Endothelial cell (in vitro differentiated cells): ENCODE measurements at regions not wholly inside any gene's neighbourhood (a gene's known extent, or its start where the extent isn't known, plus 50 kb on each side); places are given as distances from the start of the nearest gene placed in this dataset.

ENCODE experiments used
- DNase-seq: peaks from one replicate; pipeline ENCODE4 v3.0.0; 2021; ENCODE audit warnings: low spot score
- H3K27ac Mint-ChIP-seq: one replicate; pipeline ENCODE4 v1.8.0; 2021; ENCODE audit warnings: mixed read lengths, inconsistent platforms; ENCODE audit not compliant: unreplicated experiment
- H3K27me3 Mint-ChIP-seq: one replicate; pipeline ENCODE4 v1.8.0; 2021; ENCODE audit warnings: mild to moderate bottlenecking, moderate library complexity, mixed read lengths, inconsistent platforms; ENCODE audit not compliant: unreplicated experiment
- H3K36me3 Mint-ChIP-seq: one replicate; pipeline ENCODE4 v1.8.0; 2021; ENCODE audit warnings: mild to moderate bottlenecking, low read depth, mixed read lengths, inconsistent platforms; ENCODE audit not compliant: unreplicated experiment
- H3K4me1 Mint-ChIP-seq: one replicate; pipeline ENCODE4 v1.8.0; 2021; ENCODE audit warnings: mild to moderate bottlenecking, mixed read lengths, inconsistent platforms; ENCODE audit not compliant: unreplicated experiment
- H3K4me3 Mint-ChIP-seq: one replicate; pipeline ENCODE4 v1.8.0; 2021; ENCODE audit warnings: mild to moderate bottlenecking, mixed read lengths, inconsistent platforms; ENCODE audit not compliant: unreplicated experiment
- H3K9me3 Mint-ChIP-seq: one replicate; pipeline ENCODE4 v1.8.0; 2021; ENCODE audit warnings: mixed read lengths, inconsistent platforms; ENCODE audit not compliant: unreplicated experiment
- TF ChIP-seq, protein P1 (sequence below): fragments of 200-600 bp; sonication (generic); IDR thresholded peaks from one replicate; pipeline ENCODE4 v1.5.0; 2021; ENCODE audit warnings: antibody characterized with exemption; ENCODE audit not compliant: unreplicated experiment

DNA sequence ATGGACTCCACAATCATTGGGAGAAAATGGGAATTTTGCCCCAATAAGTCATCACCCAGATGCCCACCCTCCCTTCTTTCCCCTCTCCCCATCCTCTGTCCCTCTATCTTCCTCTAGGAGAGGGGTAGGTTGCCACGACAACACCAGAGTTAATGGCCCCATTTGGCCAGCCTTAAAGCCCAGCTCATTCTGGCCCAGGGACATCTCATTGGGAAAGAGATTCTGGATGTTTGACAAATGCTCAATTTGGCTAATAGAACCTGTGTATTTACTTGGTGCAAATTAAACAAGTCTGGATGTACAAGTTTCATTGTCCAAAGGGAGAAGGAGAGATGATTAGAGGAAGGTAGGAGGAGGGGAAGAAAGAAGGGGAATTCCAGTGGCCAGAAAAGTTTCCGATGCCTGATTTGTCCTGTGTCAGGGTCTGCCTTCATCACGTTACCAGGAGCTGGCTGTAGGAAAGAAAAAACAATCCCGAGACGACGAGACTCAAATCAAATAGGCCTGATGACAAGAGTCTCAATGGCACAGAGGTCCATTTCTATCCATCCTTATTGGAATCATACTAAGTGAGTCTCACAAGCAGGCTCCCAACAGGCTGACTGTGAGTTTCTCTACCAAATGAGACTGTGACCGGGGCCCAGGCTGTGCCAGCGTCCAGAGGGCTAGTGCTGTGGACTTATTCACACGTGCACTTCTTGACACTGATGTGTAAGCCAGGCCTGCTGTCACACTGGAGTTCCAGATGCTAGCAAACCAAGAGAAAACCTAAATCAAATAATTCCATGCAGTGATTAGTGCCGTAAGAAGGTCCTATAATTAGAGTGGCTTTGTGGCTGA lies 265.2 kb upstream of the APCDD1 start:
- Mint-ChIP-seq H3K27me3 (peaks cover 4% of the 10 kb centered on the region), H3K27ac (no peak overlapping the region), H3K9me3 (no peaks in the 10 kb centered on the region), H3K4me3 (no peak overlapping the region), H3K4me1 (no peaks in the 10 kb centered on the region), H3K36me3 (no peaks in the 10 kb centered on the region)
- TF ChIP-seq, protein P1, sequence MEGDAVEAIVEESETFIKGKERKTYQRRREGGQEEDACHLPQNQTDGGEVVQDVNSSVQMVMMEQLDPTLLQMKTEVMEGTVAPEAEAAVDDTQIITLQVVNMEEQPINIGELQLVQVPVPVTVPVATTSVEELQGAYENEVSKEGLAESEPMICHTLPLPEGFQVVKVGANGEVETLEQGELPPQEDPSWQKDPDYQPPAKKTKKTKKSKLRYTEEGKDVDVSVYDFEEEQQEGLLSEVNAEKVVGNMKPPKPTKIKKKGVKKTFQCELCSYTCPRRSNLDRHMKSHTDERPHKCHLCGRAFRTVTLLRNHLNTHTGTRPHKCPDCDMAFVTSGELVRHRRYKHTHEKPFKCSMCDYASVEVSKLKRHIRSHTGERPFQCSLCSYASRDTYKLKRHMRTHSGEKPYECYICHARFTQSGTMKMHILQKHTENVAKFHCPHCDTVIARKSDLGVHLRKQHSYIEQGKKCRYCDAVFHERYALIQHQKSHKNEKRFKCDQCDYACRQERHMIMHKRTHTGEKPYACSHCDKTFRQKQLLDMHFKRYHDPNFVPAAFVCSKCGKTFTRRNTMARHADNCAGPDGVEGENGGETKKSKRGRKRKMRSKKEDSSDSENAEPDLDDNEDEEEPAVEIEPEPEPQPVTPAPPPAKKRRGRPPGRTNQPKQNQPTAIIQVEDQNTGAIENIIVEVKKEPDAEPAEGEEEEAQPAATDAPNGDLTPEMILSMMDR, result no peak
- DNase-seq, result no peak

DNA sequence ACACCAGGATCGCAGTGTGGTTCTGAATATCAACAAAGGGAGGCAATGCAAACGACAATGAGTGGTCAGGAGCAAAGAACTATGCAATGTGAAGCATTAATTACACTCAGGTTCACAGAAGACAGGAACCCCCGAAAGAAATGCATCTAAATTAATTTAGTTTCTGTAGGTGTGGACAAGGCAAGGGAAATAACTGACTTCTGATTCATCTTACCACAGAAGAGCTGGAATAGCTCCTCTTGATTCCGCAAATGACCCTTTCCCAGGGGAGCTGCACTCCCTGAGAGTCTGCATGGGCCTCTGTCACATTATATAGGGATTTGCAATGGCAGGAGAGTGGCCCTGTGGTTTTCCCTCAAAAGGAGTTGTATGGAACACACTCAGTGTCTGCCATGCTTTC lies 263.9 kb upstream of the APCDD1 start:
- Mint-ChIP-seq H3K4me1 (no peaks in the 10 kb centered on the region), H3K9me3 (no peaks in the 10 kb centered on the region), H3K36me3 (no peaks in the 10 kb centered on the region), H3K27me3 (peaks cover 6% of the 10 kb centered on the region), H3K4me3 (no peak overlapping the region), H3K27ac (no peak overlapping the region)
- no peak for DNase-seq
- TF ChIP-seq, protein P1, result no peak

DNA sequence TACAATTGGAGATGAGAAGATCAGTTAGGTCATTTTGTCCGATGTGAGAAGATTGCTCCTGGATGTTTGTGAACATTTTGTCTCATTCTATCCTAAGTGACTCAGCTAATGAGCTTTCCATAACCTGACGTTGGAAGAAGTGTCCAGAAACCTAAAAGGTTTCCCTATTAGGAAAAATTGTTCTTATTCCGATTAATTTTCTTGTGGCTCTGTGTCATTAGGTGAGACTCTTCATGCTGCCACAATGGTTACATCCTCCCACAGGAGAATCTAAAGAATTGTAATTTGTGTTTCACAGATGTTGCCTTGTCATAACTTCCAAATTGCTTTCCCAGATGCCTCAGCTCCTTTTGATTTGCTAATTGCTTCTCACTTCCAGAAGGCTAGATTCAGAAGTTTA lies 261.0 kb upstream of the APCDD1 start:
- no peaks in the 10 kb centered on the region for H3K9me3 Mint-ChIP-seq
- TF ChIP-seq, protein P1, result no peak
- no peak overlapping the region for H3K27ac Mint-ChIP-seq
- DNase-seq, result no peak
- no peak overlapping the region for H3K4me3 Mint-ChIP-seq
- H3K4me1 Mint-ChIP-seq, result no peaks in the 10 kb centered on the region
- no peaks in the 10 kb centered on the region for H3K36me3 Mint-ChIP-seq
- H3K27me3 Mint-ChIP-seq, result peaks cover 6% of the 10 kb centered on the region

DNA sequence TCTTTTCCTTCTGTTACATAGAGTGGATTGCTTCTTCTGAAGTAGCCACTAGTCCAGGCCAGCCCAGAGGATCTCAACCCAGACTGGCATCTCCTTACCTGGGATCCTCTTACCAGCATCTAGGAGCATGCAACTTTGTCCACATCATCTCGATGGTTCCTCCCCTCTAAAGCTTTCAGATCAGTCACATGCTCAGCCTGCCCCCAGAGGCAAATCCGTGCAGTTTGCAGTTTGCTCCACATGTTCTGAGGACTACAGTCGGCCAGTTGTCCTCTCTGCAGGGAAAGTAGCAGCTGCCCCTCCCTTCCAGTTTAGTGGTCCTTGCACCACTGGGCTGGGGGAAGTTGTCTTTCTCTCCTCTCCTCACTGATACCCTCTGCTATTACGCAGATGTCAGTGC lies 259.8 kb upstream of the APCDD1 start:
- no peak overlapping the region for H3K4me3 Mint-ChIP-seq
- H3K9me3 Mint-ChIP-seq, result no peaks in the 10 kb centered on the region
- H3K27me3 Mint-ChIP-seq, result peaks cover 2% of the 10 kb centered on the region
- TF ChIP-seq, protein P1, result no peak
- no peak overlapping the region for H3K27ac Mint-ChIP-seq
- no peak for DNase-seq
- H3K4me1 Mint-ChIP-seq, result no peaks in the 10 kb centered on the region
- H3K36me3 Mint-ChIP-seq, result no peaks in the 10 kb centered on the region

DNA sequence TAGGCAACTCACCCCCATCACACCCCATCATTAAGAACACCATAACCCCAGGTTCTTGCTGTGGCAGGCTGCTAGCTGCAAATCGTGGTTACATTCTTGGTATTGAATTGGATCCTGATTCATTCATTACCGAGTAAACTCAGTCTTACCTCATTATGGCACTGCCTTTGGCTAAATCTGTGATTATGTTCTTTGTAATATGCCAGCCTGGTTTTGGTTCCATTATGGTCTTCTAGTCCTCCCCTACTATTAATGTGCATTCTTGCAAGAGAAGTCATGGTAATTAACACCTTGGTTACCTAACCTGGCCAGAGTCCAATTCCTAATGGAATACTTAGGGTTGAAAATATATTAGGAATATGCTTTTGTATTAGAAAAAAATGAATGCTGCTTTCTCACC lies 258.9 kb upstream of the APCDD1 start:
- Mint-ChIP-seq H3K27ac (no peak overlapping the region), H3K4me1 (no peaks in the 10 kb centered on the region), H3K9me3 (no peaks in the 10 kb centered on the region), H3K27me3 (peaks cover 2% of the 10 kb centered on the region), H3K36me3 (no peaks in the 10 kb centered on the region), H3K4me3 (no peak overlapping the region)
- TF ChIP-seq, protein P1, result no peak
- no peak for DNase-seq
